HFF-Myc (cell line): ENCODE measurements at regions not wholly inside any gene's neighbourhood (a gene's known extent, or its start where the extent isn't known, plus 50 kb on each side); places are given as distances from the start of the nearest gene placed in this dataset.

Experiments
- DNase-seq: peaks from one replicate; pipeline ENCODE4 v3.0.0-alpha.2; 2011; ENCODE audit warnings: low read depth; ENCODE audit errors: extremely low read depth
- H3K4me3 ChIP-seq: replicated peaks from 2 replicates; pipeline ENCODE4 v1.5.1; 2011; ENCODE audit warnings: low read depth, mild to moderate bottlenecking, control low read depth, low read length
- CTCF ChIP-seq: IDR thresholded peaks from 2 replicates; pipeline ENCODE4 v1.5.1; 2012; ENCODE audit warnings: mild to moderate bottlenecking, low read depth, low read length, control low read depth; ENCODE audit errors: missing control alignments

- DNase-seq: no peak
- H3K4me3 ChIP-seq: no peak overlapping the region
- no peak for TF ChIP-seq CTCF
These were observed 188.3 kb downstream of the RSL24D1 start for GRCh38 chr15:55008421-55008820.

DNA sequence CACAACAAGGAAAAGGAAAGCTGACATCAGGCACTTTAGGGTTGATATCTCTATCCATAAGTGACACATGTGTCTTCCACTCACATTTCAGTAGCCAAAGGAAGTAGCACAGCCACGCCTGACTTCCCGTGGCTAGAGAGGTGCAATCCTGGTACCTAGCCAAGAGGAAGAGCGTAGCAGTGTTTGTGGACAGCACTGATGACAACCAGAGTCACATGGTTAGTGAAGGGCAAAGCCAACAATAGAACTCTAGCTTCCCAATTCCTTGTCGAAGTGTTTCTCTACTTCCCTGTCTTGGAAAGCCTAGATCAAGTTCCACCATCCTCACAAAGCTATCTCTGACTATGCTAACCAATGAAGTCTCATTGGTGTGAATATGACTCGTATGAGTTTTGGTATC lies 189.2 kb downstream of the RSL24D1 start:
- DNase-seq: no peak
- no peak overlapping the region for H3K4me3 ChIP-seq
- no peak for TF ChIP-seq CTCF

DNA sequence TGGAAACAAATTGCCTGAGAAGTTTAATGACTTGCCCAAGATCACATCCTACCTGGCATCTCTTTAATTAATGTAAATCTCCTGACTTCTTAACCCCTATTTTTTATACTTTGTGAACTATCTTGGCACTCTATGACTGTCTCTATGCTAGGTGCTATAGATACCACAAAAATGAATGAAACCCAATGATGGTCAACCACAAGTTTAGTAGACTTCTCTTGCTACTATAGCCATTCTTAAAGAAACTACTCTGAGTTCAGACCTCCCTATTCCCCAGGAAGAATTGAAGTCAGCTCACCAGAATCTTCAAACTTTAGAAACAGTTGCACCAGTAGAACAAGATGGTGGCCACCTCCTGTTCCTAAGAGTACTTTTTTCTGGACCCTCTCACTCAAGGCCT lies 191.1 kb downstream of the RSL24D1 start:
- TF ChIP-seq CTCF: no peak
- DNase-seq: no peak
- no peak overlapping the region for H3K4me3 ChIP-seq

DNA sequence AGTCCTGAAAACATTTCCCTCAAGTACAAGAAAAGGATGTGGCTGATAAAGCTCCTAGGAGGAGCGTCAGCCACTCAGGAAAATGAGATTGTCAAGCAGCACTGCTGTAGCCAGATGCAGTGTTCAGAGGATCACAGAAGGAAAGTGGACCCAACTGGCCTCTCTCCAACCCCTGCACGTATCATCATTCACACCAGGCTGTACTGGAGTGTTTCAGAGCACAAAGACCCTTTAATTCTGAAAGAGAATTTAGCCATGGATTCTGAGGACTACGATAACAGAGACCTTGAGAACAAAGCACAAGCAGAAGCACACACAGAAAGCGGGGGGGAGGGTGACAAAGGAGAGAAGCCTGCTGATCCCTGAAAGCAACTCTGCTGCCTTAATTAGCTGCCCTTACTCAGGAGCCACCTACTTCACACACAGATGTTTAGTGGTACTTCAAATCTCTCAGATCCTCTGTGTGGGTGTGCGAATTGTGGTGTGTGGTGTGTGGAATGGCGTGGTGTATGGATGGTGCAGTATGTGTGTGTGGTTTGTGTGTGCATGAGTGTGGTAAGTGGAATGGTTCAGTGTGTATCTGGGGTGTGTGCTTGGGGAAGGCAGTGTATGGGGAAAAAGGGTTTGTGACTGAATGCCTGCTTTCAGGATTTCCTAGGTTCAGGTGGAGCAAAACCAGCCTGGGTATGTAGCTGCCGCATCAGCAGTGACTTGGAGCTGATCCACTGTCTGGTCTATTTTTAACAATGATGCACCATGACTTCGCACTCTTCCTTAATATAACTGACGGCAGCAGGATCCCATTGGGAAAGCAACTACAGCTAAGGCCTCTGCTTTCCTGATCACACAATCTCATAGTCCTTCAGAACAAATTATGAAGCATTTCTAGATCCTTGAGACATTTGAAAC lies 192.5 kb downstream of the RSL24D1 start:
- DNase-seq: no peak
- H3K4me3 ChIP-seq: no peak overlapping the region
- no peak for TF ChIP-seq CTCF

DNA sequence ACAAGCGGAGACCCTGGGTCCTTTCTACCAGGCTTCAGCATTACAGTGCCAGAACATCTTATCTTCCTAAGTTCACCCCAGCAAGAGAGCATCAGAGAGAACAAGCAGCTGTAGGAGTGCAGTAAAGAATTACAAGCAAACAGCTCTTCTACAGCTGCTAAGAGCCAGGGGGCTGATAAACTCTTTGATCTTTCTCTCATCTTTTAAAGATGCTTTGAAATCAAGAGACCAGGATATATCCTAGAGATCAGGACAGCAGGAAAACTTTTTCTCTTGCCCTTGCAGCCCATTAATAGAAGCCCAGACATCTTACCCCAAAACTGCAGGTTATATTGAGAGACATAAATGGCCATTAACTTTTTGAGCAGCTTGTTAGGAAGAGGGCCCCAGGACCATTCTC lies 198.1 kb downstream of the RSL24D1 start:
- no peak overlapping the region for H3K4me3 ChIP-seq
- no peak for TF ChIP-seq CTCF
- no peak for DNase-seq

- no peak for TF ChIP-seq CTCF
- no peak overlapping the region for H3K4me3 ChIP-seq
- DNase-seq: no peak
These were observed 205.9 kb downstream of the RSL24D1 start for GRCh38 chr15:54990793-54991192.
